ENCODE measurements at regions not wholly inside any gene's neighbourhood (a gene's known extent, or its start where the extent isn't known, plus 50 kb on each side); places are given as distances from the start of the nearest gene placed in this dataset.

DNA sequence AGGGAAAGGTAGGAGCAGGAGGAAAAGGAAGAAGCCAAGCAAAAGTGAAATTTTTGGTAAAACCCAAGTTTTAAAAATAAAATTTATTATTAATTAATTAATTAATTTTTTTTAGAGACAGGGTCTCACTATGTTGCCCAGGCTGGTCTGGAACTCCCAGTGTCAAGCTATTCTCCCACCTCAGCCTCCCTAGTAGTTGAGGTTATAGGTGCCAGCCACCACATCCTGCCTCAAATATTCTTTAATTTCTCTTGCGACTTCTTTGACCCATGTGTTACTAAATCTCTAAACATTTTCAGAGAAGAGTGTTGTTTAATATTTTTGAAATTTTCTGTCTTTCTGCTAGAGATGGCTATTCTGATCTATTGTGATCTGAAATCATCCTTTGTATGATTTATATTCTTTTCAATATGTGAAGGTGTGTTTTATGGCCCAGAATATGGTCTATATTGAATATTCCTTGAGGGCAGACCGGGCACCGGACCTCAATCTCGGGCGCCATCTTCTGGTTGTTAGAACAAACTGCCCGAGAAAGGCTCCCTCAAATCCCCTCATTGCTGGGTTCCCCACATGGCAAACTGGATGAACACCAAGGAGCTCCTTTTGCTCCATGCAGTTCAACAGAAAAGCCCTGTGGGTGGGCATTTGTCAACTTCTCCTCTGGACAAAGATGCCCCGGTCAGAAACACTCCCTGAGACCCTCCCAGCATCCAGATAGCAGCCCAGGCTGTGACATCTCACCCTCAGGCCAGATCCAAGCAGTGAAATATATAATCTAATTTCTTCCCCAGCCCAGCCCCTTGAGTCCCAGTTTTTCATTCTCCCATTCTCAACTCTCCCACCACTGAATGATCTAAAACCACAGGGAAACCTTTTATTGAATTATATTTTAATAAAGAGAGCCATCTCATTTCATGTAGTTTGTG, 110.5 kb downstream of the ASCL4 start:
- peak; percentile 67 for DNase-seq
- TF ChIP-seq, protein P1, sequence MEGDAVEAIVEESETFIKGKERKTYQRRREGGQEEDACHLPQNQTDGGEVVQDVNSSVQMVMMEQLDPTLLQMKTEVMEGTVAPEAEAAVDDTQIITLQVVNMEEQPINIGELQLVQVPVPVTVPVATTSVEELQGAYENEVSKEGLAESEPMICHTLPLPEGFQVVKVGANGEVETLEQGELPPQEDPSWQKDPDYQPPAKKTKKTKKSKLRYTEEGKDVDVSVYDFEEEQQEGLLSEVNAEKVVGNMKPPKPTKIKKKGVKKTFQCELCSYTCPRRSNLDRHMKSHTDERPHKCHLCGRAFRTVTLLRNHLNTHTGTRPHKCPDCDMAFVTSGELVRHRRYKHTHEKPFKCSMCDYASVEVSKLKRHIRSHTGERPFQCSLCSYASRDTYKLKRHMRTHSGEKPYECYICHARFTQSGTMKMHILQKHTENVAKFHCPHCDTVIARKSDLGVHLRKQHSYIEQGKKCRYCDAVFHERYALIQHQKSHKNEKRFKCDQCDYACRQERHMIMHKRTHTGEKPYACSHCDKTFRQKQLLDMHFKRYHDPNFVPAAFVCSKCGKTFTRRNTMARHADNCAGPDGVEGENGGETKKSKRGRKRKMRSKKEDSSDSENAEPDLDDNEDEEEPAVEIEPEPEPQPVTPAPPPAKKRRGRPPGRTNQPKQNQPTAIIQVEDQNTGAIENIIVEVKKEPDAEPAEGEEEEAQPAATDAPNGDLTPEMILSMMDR (IDR thresholded peaks at IDR 0.05; ENCODE audit: partially characterized antibody, unreplicated experiment): peak; percentile 72
- Mint-ChIP-seq H3K36me3 (ENCODE audit: unreplicated experiment) (no peaks in the 10 kb centered on the region), H3K4me3 (ENCODE audit: unreplicated experiment) (no peak overlapping the region), H3K9me3 (ENCODE audit: unreplicated experiment) (no peaks in the 10 kb centered on the region), H3K27me3 (ENCODE audit: unreplicated experiment) (peaks cover 4% of the 10 kb centered on the region), H3K4me1 (ENCODE audit: low read depth, unreplicated experiment) (peaks cover 6% of the 10 kb centered on the region), H3K27ac (ENCODE audit: unreplicated experiment) (no peak overlapping the region)

DNA sequence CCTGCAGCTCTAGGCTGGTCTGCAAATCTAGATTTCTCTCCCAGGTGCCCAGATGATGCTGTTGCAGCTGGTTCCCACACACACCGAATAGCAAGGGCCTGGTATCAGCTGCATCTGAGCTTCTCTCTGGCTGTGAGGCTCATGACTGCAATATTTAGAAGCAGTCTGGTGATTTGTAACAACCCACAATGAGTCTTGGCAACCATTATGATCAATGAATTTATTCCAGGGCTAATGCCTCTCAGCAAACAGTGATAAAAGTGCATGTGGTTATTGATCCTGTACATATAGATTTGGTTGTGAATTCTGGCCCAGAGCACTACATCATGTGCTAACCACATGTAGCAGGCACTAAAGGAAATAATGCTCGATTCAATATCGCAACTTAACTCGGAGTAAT, 114.3 kb downstream of the ASCL4 start:
- no peak for DNase-seq
- TF ChIP-seq, protein P1 (IDR thresholded peaks at IDR 0.05; ENCODE audit: partially characterized antibody, unreplicated experiment): no peak
- Mint-ChIP-seq H3K4me3 (ENCODE audit: unreplicated experiment) (no peak overlapping the region), H3K27me3 (ENCODE audit: unreplicated experiment) (peaks cover 4% of the 10 kb centered on the region), H3K36me3 (ENCODE audit: unreplicated experiment) (no peaks in the 10 kb centered on the region), H3K9me3 (ENCODE audit: unreplicated experiment) (no peaks in the 10 kb centered on the region), H3K27ac (ENCODE audit: unreplicated experiment) (no peak overlapping the region), H3K4me1 (ENCODE audit: low read depth, unreplicated experiment) (no peaks in the 10 kb centered on the region)

DNA sequence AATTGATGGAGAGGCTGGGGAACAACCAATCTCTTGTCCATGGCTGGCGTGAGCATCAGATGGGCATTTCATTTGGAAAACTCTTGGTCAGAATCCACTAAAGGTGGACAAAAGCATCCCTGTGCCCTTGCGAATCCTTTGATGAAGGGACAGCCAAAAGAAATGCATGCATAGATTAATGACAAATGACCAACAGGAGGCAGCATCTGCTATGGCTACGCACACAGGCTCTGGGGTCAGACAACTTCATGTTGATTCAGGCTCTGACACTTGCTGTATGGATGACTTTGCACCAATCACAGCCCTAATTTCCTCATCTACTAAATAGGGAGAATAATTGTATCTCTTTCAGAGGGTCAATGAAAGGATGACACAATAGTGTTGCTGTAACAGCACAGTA, 117.5 kb downstream of the ASCL4 start:
- Mint-ChIP-seq H3K4me1 (ENCODE audit: low read depth, unreplicated experiment) (no peaks in the 10 kb centered on the region), H3K27me3 (ENCODE audit: unreplicated experiment) (no peaks in the 10 kb centered on the region), H3K36me3 (ENCODE audit: unreplicated experiment) (no peaks in the 10 kb centered on the region), H3K27ac (ENCODE audit: unreplicated experiment) (no peak overlapping the region), H3K4me3 (ENCODE audit: unreplicated experiment) (no peak overlapping the region), H3K9me3 (ENCODE audit: unreplicated experiment) (no peaks in the 10 kb centered on the region)
- no peak for DNase-seq
- TF ChIP-seq, protein P1 (IDR thresholded peaks at IDR 0.05; ENCODE audit: partially characterized antibody, unreplicated experiment): no peak

DNA sequence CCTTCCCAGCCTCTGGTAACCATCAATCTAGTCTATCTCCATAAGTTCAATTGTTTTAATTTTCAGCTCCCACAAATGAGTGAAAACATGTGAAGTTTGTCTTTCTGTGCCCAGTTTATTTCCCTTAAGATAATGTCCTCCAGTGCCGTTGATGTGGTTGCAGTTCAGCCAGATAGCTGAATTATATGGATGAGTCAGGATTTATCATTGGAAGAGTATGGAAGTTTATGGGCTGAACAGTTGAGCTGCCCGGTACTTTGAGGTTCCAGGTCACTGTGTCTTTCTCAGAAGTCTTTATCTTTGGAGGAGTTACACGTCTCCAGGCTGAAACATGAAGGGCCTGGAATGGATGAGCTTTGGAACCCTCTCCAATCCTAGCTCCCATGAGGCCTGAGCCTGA, 120.1 kb downstream of the ASCL4 start:
- no peaks in the 10 kb centered on the region for H3K9me3 Mint-ChIP-seq (ENCODE audit: unreplicated experiment)

DNA sequence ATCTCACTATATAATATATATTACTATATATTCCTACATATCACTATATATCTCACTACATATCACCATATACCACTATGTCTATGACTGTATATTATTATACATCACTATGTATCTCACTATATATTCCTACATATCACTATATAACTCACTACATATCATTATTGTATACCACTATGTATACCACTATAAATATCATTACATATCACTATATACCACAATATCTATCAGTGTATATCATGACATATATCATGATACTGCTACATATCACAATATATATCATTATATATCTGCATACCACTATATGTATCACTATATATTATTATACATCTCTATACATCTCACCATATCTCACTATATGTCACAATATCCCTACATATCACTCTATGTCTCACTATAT, 121.5 kb downstream of the ASCL4 start:
- no peak for DNase-seq
- H3K27me3 Mint-ChIP-seq (ENCODE audit: unreplicated experiment): no peaks in the 10 kb centered on the region
- TF ChIP-seq, protein P1 (IDR thresholded peaks at IDR 0.05; ENCODE audit: partially characterized antibody, unreplicated experiment): no peak
- H3K4me3 Mint-ChIP-seq (ENCODE audit: unreplicated experiment): no peak overlapping the region
- no peaks in the 10 kb centered on the region for H3K9me3 Mint-ChIP-seq (ENCODE audit: unreplicated experiment)
- no peaks in the 10 kb centered on the region for H3K4me1 Mint-ChIP-seq (ENCODE audit: low read depth, unreplicated experiment)
- no peak overlapping the region for H3K27ac Mint-ChIP-seq (ENCODE audit: unreplicated experiment)
- H3K36me3 Mint-ChIP-seq (ENCODE audit: unreplicated experiment): no peaks in the 10 kb centered on the region

More for the DNA sequence above, 120.1 kb downstream of the ASCL4 start:
- H3K4me1 Mint-ChIP-seq (ENCODE audit: low read depth, unreplicated experiment): no peaks in the 10 kb centered on the region
- H3K27me3 Mint-ChIP-seq (ENCODE audit: unreplicated experiment): no peaks in the 10 kb centered on the region
- DNase-seq: no peak
- H3K4me3 Mint-ChIP-seq (ENCODE audit: unreplicated experiment): no peak overlapping the region
- H3K27ac Mint-ChIP-seq (ENCODE audit: unreplicated experiment): no peak overlapping the region
- H3K36me3 Mint-ChIP-seq (ENCODE audit: unreplicated experiment): no peaks in the 10 kb centered on the region
- TF ChIP-seq, protein P1 (IDR thresholded peaks at IDR 0.05; ENCODE audit: partially characterized antibody, unreplicated experiment): no peak

Measured in glutamatergic neuron (in vitro differentiated cells).